Stomach (tissue), 8 donors: ENCODE measurements at regions not wholly inside any gene's neighbourhood (a gene's known extent, or its start where the extent isn't known, plus 50 kb on each side); places are given as distances from the start of the nearest gene placed in this dataset.

Source experiments
- DNase-seq, 2 donors: peaks; one replicate each; pipeline versions ENCODE4 v3.0.0 to v3.0.0-alpha.2; 2013 to 2019
- H3K27ac ChIP-seq, 5 donors: fragments of 200-600 bp in 4 of 5; sonication (generic) in 4 of 5; one replicate each; pipeline ENCODE4 v1.5.1; 2013 to 2019; ENCODE audit warnings: mild to moderate bottlenecking in 1 of 5, moderate library complexity in 1 of 5
- H3K27me3 ChIP-seq, 3 donors: fragments of 200-600 bp; sonication (generic); one replicate each; pipeline ENCODE4 v1.5.1; 2017 to 2019; ENCODE audit warnings: mixed run types in 1 of 3
- H3K36me3 ChIP-seq, 4 donors: fragments of 200-600 bp; sonication (generic); 1 replicate in 3 of 4; 2 replicates in 1 of 4; pipeline ENCODE4 v1.5.1; 2016 to 2019
- H3K4me1 ChIP-seq, 4 donors: fragments of 200-600 bp; sonication (generic); one replicate each; pipeline ENCODE4 v1.5.1; 2016 to 2019
- H3K4me3 ChIP-seq, 4 donors: fragments of 200-600 bp; sonication (generic) in 3 of 4; one replicate each; pipeline ENCODE4 v1.5.1; 2016 to 2019; ENCODE audit warnings: mild to moderate bottlenecking in 1 of 4
- H3K9me3 ChIP-seq, 4 donors: fragments of 200-600 bp; sonication (generic); one replicate each; pipeline ENCODE4 v1.5.1; 2016 to 2019
- EP300 ChIP-seq: sonication (generic); formaldehyde crosslinking; IDR thresholded peaks from one replicate; pipeline ENCODE4 v1.6.1; 2017; ENCODE audit warnings: antibody characterized with exemption
- POLR2A ChIP-seq, 4 donors: fragments of 450-650 bp; IDR thresholded peaks; one replicate each; pipeline ENCODE4 v1.6.1; 2016; ENCODE audit warnings: antibody characterized with exemption in 4 of 4, control low read depth in 2 of 4, mild to moderate bottlenecking in 1 of 4, moderate library complexity in 1 of 4
- POLR2AphosphoS5 ChIP-seq, 3 donors: sonication (generic); formaldehyde crosslinking; IDR thresholded peaks; one replicate each; pipeline ENCODE4 v1.6.1; 2016; ENCODE audit warnings: antibody characterized with exemption in 3 of 3
- WGBS, 5 donors: extraction: QIAGEN DNeasy Blood & Tissue Kit in 3 of 5; methylation state at CpG; one replicate each; pipeline versions ENCODE4 v1.1.5 to v1.1.7; 2013 to 2018; 5-methylcytosine and 5-hydroxymethylcytosine counted together
- intact Hi-C: fragments of 100-400 bp; cut with DNase I; formaldehyde crosslinking; loops from one replicate; pipeline ENCODE4 v1.15.1; 2023; ENCODE audit warnings: low total_unique reads
- TF ChIP-seq, protein P1 (sequence below), 7 experiments: fragments of 450-650 bp in 4 of 7; fragments of 200-600 bp in 3 of 7; sonication (generic) in 3 of 7; IDR thresholded peaks; one replicate each; pipeline ENCODE4 v1.5.1; 2016 to 2019; ENCODE audit warnings: antibody characterized with exemption in 7 of 7, control low read depth in 2 of 7, mild to moderate bottlenecking in 1 of 7
- donor health status: healthy with polysubstance abuse.
- donor health status: Bipolar disorder and iron deficiency.
- donor health status: healthy.

DNA sequence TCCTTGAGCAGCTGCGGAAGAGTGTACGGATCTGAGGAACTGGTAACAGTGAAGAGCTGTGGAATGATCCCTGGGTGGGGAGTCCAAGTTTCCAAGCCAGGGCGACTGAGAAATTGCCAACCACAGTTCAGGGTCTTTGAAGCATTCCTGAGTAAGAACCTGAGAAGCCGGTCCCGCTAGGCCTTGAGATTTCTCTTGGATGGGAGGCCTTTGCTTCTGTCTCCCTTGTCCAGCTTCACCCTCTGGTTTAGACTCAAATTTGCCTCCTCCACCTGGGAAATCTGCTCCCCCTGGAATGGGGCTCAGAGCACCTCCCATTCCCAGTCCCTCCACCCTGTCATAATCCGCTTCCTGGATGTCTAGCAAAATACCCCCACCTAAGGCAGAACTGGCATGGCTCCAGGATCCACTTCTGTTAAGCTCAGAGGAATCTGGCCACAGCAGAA lies 127.7 kb upstream of the DLG1 start:
- peak overlapping the region in 1 of 5 donors; percentile 67 for H3K27ac ChIP-seq
- intact Hi-C loops = no loop called here
- 84 to 94% (median 90%) methylated on average over 6 of the region's 6 CpGs for WGBS, 5 donors
- H3K4me3 ChIP-seq = no peak overlapping the region
- TF ChIP-seq POLR2A (IDR thresholded peaks at IDR 0.05) (no peak), POLR2AphosphoS5 (IDR thresholded peaks at IDR 0.05) (no peak)
- peaks cover 0 to 8% (median 0%) of the 10 kb centered on the region in 3 donors for H3K27me3 ChIP-seq
- no peaks in the 10 kb centered on the region for H3K9me3 ChIP-seq
- DNase-seq = peak in 1 of 2 donors; percentile 64
- H3K36me3 ChIP-seq = no peaks in the 10 kb centered on the region
- H3K4me1 ChIP-seq = peaks cover 0 to 30% (median 13%) of the 10 kb centered on the region in 4 donors

DNA sequence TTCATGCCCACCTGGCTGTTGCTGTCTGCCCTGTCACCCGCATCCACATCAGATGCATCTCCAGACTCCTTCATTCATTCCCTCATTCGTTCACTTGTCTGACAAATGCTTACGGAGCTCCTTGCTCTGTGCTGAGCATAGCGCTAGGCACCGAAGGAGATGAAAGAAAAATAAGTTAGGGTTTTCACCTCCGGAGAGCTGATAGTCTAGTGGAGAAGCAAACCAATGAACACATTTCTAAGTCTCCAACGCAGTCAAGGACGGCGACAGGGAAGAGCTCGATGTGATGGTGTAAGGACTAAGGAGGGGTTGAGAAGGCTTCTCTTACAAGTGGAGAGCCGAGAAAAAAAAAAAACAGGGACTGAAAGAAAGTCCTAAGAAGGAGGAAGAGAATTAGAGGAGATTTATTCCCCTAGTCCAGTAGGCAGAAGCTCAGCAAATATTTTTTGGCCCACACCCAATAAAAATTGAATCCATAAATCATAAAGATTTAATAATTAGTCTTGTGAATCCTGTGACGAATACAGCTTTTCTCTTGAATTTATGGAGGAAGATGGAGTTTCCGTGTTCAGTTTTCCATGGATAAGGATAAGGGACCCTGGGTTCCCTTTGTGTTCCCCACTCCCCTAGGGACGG lies 127.2 kb upstream of the DLG1 start:
- H3K4me1 ChIP-seq = peaks cover 0 to 25% (median 11%) of the 10 kb centered on the region in 4 donors
- H3K9me3 ChIP-seq = no peaks in the 10 kb centered on the region
- DNase-seq = no peak
- H3K27ac ChIP-seq = no peak overlapping the region
- TF ChIP-seq POLR2AphosphoS5 (IDR thresholded peaks at IDR 0.05) = no peak
- TF ChIP-seq EP300 = no peak
- no peak for TF ChIP-seq POLR2A (IDR thresholded peaks at IDR 0.05)
- TF ChIP-seq, protein P1, sequence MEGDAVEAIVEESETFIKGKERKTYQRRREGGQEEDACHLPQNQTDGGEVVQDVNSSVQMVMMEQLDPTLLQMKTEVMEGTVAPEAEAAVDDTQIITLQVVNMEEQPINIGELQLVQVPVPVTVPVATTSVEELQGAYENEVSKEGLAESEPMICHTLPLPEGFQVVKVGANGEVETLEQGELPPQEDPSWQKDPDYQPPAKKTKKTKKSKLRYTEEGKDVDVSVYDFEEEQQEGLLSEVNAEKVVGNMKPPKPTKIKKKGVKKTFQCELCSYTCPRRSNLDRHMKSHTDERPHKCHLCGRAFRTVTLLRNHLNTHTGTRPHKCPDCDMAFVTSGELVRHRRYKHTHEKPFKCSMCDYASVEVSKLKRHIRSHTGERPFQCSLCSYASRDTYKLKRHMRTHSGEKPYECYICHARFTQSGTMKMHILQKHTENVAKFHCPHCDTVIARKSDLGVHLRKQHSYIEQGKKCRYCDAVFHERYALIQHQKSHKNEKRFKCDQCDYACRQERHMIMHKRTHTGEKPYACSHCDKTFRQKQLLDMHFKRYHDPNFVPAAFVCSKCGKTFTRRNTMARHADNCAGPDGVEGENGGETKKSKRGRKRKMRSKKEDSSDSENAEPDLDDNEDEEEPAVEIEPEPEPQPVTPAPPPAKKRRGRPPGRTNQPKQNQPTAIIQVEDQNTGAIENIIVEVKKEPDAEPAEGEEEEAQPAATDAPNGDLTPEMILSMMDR (IDR thresholded peaks at IDR 0.05) = no peak
- peaks cover 0 to 8% (median 0%) of the 10 kb centered on the region in 3 donors for H3K27me3 ChIP-seq
- H3K36me3 ChIP-seq = no peaks in the 10 kb centered on the region
- WGBS, 5 donors = 88 to 94% (median 90%) methylated on average over 14 of the region's 14 CpGs
- intact Hi-C loops = no loop called here
- no peak overlapping the region for H3K4me3 ChIP-seq

DNA sequence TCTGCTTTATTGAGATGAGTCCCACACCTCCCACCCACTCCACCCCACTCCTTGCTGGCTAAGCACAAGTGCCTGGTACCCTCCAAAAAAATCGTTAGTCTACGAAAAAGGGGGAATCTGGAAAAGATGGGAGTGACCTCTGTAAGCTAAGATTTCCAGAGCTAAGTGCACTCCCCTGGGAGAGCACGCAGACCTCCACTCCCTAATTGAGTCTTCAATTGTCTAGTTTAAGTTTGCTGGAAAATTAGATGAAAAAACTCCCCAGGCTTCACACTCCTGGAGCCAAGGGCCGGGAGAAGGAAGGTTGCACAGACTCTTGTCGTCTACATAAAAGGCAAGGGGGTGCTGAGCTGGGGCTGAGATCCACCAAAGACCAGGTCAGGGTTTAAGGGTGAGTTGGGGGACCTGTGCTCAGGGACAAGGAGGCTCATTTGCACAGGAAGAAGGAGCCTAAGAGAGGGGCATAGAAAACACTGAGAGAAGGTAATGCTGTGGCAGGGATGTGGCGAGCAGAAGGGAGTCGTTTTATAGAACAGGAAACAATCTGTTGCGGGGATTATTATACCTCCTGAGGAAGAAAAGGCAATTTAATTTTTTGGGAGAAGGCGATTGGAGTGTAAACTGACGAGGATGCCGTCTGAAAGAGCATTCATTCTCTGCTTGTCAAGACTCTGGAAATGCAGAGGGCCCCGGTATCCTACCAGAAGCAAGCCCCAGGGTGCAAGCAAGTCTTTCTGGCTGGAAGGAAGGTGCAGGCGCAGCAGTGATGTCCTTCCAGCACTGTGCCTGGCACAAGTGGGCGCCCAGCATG lies 126.5 kb upstream of the DLG1 start:
- Histone ChIP-seq H3K4me1 (peaks cover 0 to 25% (median 11%) of the 10 kb centered on the region in 4 donors), H3K9me3 (no peaks in the 10 kb centered on the region), H3K4me3 (no peak overlapping the region), H3K36me3 (no peaks in the 10 kb centered on the region), H3K27ac (no peak overlapping the region), H3K27me3 (peaks cover 0 to 8% (median 0%) of the 10 kb centered on the region in 3 donors)
- TF ChIP-seq EP300 (no peak), POLR2A (IDR thresholded peaks at IDR 0.05) (no peak)
- TF ChIP-seq, protein P1 (IDR thresholded peaks at IDR 0.05) = no peak
- intact Hi-C loops = no loop called here
- no peak for DNase-seq
- WGBS, 5 donors = 84 to 90% (median 88%) methylated on average over 14 of the region's 14 CpGs

- 54 to 75% (median 65%) methylated on average over 11 of the region's 11 CpGs for WGBS, 5 donors
- H3K4me1 ChIP-seq = peaks cover 0 to 25% (median 11%) of the 10 kb centered on the region in 4 donors
- no peak overlapping the region for H3K27ac ChIP-seq
- DNase-seq = no peak
- no peaks in the 10 kb centered on the region for H3K9me3 ChIP-seq
- H3K36me3 ChIP-seq = no peaks in the 10 kb centered on the region
- peaks cover 0 to 8% (median 0%) of the 10 kb centered on the region in 3 donors for H3K27me3 ChIP-seq
- H3K4me3 ChIP-seq = no peak overlapping the region
- intact Hi-C loops = no loop called here
- TF ChIP-seq, protein P1 (IDR thresholded peaks at IDR 0.05) = no peak
- TF ChIP-seq POLR2A (IDR thresholded peaks at IDR 0.05) (no peak), EP300 (no peak), POLR2AphosphoS5 (IDR thresholded peaks at IDR 0.05) (no peak)
Observed at GRCh38 chr3:197424266-197424665, 125.9 kb upstream of the DLG1 start.
